GM13977 (cell line): ENCODE measurements at regions not wholly inside any gene's neighbourhood (a gene's known extent, or its start where the extent isn't known, plus 50 kb on each side); places are given as distances from the start of the nearest gene placed in this dataset.

Source experiments
- DNase-seq: peaks from one replicate; pipeline ENCODE4 v3.0.0; 2012; ENCODE audit warnings: low spot score
- in situ Hi-C: fragments of 300-500 bp; cut with MboI; formaldehyde crosslinking; loops from one replicate; pipeline ENCODE4 v1.12.0; 2022; ENCODE audit warnings: low sequenced_read_pairs, low pct_unique_long_range_greater_than_20kb, mixed read lengths, inconsistent platforms; ENCODE audit not compliant: unreplicated experiment
- TF ChIP-seq, protein P1 (sequence below): IDR thresholded peaks from 2 replicates; pipeline ENCODE4 v1.5.1; 2012; ENCODE audit warnings: mild to moderate bottlenecking, control low read depth; ENCODE audit not compliant: insufficient read depth; ENCODE audit errors: extremely low read depth, missing control alignments

GRCh38 chr4:117661091-117662072 is 372.9 kb upstream of the NDST3 start:
- DNase-seq = no peak
- in situ Hi-C loops = no loop called here
- TF ChIP-seq, protein P1, sequence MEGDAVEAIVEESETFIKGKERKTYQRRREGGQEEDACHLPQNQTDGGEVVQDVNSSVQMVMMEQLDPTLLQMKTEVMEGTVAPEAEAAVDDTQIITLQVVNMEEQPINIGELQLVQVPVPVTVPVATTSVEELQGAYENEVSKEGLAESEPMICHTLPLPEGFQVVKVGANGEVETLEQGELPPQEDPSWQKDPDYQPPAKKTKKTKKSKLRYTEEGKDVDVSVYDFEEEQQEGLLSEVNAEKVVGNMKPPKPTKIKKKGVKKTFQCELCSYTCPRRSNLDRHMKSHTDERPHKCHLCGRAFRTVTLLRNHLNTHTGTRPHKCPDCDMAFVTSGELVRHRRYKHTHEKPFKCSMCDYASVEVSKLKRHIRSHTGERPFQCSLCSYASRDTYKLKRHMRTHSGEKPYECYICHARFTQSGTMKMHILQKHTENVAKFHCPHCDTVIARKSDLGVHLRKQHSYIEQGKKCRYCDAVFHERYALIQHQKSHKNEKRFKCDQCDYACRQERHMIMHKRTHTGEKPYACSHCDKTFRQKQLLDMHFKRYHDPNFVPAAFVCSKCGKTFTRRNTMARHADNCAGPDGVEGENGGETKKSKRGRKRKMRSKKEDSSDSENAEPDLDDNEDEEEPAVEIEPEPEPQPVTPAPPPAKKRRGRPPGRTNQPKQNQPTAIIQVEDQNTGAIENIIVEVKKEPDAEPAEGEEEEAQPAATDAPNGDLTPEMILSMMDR = no peak

DNA sequence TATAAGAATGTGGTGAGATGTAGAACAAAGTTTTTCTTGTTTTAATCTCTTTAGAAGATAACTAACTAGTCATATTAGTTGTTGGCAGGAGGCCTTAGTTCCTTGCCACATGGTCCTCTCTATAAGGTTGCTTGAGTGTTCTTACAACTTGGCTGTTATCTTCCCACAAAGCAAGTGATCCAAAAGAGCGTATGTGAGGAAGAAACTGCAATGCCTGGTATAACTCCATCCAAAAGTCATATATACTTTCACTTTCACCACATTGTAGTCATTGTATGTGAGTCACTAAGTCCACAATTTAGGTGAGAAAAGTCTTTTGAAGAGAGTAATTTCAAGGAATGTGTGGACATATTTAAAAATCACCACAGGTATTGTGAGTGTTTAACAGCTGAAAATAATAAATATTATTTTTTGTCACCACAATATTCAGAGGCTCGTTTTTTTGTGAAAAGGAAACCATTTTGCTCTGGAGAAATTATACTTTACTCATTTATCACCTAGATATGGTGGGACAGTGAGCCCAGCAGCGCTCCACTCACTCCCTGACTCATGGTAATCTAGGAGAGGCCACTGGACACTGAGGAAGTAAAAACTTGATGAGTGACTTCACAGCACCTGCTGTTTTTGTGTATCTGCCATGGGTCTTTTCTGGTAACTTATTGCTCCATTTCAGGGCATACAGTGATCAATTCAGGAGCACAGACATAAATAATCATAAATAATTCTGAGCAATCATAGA is 369.4 kb upstream of the NDST3 start:
- no peak for DNase-seq
- in situ Hi-C loops = no loop called here
- TF ChIP-seq, protein P1 = no peak

DNA sequence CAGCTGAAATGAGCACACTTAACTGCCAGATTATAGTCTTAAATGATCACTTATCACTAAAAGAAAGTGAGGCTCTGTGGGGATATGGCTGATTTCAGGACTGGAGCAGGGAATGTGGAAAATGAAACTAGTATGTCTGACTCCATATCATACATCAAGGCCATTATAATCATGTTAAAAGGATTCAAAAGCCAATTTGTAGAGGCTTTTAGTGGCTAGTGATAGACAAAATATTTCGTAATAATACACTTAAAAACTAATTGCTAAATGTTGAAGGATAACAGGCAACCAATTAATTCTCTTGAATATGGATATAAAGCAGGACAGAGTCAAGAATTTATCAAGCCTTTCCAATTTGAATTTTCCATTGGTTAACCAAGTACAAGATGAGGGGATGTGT is 358.1 kb upstream of the NDST3 start:
- DNase-seq = no peak
- TF ChIP-seq, protein P1 = no peak
- in situ Hi-C loops = no loop called here

GRCh38 chr4:117678861-117679260 is 355.4 kb upstream of the NDST3 start:
- no peak for DNase-seq
- TF ChIP-seq, protein P1 = no peak
- in situ Hi-C loops = no loop called here

DNA sequence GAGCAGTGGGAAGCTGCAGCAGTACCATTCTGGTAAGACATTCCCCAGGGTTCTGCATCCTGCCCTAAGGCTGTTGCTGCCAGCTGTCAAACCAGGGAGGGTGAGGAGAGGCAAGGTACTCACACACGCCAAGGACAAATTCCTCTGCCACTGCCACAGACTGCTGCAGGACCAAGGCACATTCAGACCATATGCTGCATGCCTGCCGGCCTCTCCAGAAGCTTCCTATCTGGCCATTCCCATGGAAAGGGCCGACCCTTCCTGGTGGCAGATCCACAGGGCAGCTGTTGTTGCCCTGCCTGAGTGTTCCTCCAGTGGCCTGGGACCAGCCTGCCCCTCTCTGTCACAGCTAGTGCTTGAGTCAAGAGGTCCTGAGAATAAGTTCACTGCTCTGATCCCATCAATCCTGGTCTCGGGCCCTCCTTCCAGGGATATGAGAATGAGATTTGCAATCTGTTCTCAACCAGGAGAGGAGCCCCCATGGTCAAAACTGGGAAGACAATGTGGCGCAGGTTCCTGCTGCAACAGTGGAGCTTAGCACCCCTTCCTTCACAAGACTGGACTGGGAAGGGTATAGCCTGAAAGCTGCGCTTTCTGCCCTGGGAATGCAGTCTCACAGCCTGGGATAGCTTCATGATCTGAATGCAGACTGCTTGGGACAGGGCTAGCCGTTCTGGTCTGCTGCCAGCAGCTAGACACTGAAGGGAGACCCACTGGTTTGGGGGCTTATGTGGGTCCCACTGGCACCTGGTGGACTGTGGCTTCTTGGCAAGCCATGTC is 342.5 kb upstream of the NDST3 start:
- no peak for DNase-seq
- TF ChIP-seq, protein P1 = no peak
- in situ Hi-C loops = no loop called here

DNA sequence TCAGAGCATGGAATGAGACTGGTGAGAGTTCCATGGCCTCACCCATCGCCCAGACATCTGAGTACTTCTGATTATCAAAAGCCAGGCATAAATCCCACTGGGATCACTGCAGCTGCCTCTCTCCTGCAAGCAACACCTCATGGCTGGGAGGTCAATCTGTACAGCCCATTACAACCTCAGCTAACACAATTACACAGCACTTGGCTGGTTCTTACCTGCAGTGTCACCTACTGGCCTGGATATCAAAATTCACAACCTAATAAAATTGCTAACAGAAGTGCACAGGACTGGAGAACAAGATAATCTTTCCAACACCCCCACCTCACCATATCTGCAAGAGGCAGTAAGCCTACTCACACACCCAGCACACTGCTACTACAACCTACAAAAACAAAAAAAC is 341.7 kb upstream of the NDST3 start:
- in situ Hi-C loops = no loop called here

More for the DNA sequence above, 341.7 kb upstream of the NDST3 start:
- TF ChIP-seq, protein P1 = no peak
- DNase-seq = no peak
